Omental fat pad (tissue), 3 donors: ENCODE measurements at regions not wholly inside any gene's neighbourhood (a gene's known extent, or its start where the extent isn't known, plus 50 kb on each side); places are given as distances from the start of the nearest gene placed in this dataset.
A peak's percentile ranks its signal among the peaks of the same experiment; 100 is the strongest.

Experiments
- ATAC-seq: fragments of 150-250 bp; one replicate; pipeline ENCODE4 v1.9.1; 2016; ENCODE audit warnings: mild to moderate bottlenecking, moderate library complexity; ENCODE audit not compliant: low FRiP score
- DNase-seq: peaks from one replicate; pipeline ENCODE4 v3.0.0-alpha.2; 2019; ENCODE audit warnings: low spot score
- TF ChIP-seq, protein P1 (sequence below), 3 donors: fragments of 450-650 bp; IDR thresholded peaks; one replicate each; pipeline ENCODE4 v1.5.1; 2016 to 2017; ENCODE audit warnings: antibody characterized with exemption in 3 of 3, mild to moderate bottlenecking in 3 of 3, moderate library complexity in 2 of 3

DNA sequence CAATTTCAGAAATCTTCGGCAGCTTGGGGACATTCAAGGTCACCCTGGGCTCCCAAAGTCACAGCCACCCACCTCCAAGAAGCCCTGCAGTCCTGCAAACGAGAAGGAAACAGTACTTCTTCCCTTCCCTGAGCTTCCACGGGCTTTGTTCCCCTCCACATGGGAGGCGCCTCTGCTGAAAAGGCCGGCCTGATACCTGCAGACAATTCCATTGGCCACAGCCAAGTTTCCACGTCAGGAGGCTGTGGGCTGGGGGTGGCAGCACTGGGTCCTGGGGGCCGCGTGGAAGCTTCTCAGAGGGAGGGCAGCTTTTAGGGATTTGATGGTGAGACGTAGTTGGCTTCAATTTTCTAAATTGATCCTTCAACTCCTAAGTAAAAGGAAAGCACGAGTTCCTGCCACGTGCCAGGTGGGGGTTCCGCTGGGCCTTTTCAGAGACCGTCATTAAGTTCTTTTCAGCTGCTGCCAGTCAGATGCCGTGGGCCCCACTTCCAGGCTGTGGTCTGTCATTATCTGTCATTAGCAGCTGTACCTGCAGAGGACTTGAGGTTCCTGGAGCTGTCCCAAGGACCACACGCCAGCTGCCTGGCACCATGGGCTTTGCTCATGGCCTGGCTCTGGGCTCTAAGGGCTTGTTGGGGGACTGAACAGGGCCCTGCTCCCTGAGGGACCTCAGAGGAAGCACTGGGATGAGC is 98.7 kb downstream of the CRYAA start:
- no peak for DNase-seq
- TF ChIP-seq, protein P1, sequence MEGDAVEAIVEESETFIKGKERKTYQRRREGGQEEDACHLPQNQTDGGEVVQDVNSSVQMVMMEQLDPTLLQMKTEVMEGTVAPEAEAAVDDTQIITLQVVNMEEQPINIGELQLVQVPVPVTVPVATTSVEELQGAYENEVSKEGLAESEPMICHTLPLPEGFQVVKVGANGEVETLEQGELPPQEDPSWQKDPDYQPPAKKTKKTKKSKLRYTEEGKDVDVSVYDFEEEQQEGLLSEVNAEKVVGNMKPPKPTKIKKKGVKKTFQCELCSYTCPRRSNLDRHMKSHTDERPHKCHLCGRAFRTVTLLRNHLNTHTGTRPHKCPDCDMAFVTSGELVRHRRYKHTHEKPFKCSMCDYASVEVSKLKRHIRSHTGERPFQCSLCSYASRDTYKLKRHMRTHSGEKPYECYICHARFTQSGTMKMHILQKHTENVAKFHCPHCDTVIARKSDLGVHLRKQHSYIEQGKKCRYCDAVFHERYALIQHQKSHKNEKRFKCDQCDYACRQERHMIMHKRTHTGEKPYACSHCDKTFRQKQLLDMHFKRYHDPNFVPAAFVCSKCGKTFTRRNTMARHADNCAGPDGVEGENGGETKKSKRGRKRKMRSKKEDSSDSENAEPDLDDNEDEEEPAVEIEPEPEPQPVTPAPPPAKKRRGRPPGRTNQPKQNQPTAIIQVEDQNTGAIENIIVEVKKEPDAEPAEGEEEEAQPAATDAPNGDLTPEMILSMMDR (IDR thresholded peaks at IDR 0.05), result no peak
- no peak for ATAC-seq

DNA sequence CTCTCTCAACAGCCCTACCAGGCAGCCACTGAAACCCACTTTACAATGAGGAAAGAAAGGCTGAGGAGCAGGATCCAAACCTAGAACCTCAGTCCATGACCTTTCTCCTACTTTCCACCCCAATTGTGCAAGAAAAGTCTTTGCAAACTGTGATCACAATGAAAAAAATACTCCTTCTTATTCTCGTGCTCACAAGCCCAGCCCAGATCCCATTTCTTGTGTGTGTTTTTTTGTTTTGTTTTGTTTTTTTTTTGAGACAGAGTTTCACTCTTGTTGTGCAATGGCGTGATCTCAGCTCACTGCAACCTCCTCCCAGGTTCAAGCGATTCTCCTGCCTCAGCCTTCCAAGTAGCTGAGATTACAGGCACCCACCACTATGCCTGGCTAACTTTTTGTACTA is 97.7 kb downstream of the CRYAA start:
- DNase-seq (no peak), ATAC-seq (peak; percentile 25)
- TF ChIP-seq, protein P1 (IDR thresholded peaks at IDR 0.05), result no peak

DNA sequence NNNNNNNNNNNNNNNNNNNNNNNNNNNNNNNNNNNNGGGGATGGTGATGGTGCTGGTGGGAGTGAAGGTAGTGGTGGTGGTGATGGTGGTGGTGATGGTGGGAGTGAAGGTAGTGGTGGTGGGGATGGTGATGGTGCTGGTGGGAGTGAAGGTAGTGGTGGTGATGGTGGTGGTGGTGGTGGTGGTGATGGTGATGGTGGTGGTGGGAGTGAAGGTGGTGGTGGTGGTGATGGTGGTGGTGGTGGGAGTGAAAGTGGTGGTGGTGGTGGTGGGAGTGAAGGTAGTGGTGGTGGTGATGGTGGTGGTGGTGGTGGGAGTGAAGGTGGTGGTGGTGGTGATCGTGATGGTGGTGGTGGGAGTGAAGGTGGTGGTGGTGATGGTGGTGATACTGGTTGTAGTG is 93.6 kb downstream of the CRYAA start:
- TF ChIP-seq, protein P1 (IDR thresholded peaks at IDR 0.05), result no peak
- ATAC-seq (peak; percentile 93), DNase-seq (no peak)
